Mammary epithelial cell (primary cell): ENCODE measurements at regions not wholly inside any gene's neighbourhood (a gene's known extent, or its start where the extent isn't known, plus 50 kb on each side); places are given as distances from the start of the nearest gene placed in this dataset.

Experiments
- CTCF ChIP-seq, 2 donors: IDR thresholded peaks in 1 of 2; conservative IDR thresholded peaks in 1 of 2; 2 replicates each; pipeline ENCODE4 v1.5.1; 2011 to 2012; ENCODE audit warnings: inconsistent platforms in 2 of 2, low read length in 2 of 2, mild to moderate bottlenecking in 2 of 2, control low read depth in 1 of 2, low read depth in 1 of 2; ENCODE audit not compliant: insufficient read depth in 1 of 2; ENCODE audit errors: extremely low read depth in 1 of 2
- EZH2 ChIP-seq: IDR thresholded peaks from 2 replicates; pipeline ENCODE4 v1.6.1; 2012; ENCODE audit warnings: low read length, inconsistent platforms, borderline replicate concordance

DNA sequence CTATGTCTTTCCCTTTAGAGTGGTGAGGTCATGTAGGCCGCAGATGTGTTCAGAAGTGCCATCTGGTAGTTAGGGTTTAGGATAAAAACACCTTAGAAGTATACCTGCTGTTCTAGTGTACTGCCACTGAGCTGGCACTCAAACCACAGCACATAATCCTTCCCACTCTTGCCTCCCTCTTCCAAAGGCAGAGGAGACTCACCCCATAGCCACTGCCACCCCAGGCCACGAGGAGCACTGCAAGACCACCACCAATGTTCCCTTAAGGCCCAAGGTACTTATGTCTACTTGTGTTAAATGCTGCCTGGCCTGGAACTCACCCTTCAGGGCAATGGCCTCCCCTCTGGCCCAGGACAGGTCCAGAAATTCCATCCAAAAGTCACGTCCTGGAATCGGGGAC lies 379.5 kb upstream of the EDIL3 start:
- TF ChIP-seq CTCF (conservative IDR thresholded peaks at IDR 0.05 in 1 of 2, IDR thresholded peaks at IDR 0.05 in 1 of 2; ENCODE audit: extremely low read depth in 1 of 2, insufficient read depth in 1 of 2, low read depth in 1 of 2, low read length in 2 of 2) (no peak), EZH2 (no peak)
